Kidney capillary endothelial cell (primary cell): ENCODE measurements at regions not wholly inside any gene's neighbourhood (a gene's known extent, or its start where the extent isn't known, plus 50 kb on each side); places are given as distances from the start of the nearest gene placed in this dataset.

Experiments
- DNase-seq: peaks from one replicate; pipeline ENCODE4 v3.0.0-alpha.2; 2018; ENCODE audit warnings: low spot score

GRCh38 chr17:79539944-79540705 is 70.7 kb downstream of the RBFOX3 start:
- no peak for DNase-seq

- no peak for DNase-seq
These were observed 72.6 kb downstream of the RBFOX3 start for GRCh38 chr17:79538291-79538690.

GRCh38 chr17:79537686-79538085 is 73.2 kb downstream of the RBFOX3 start:
- DNase-seq, result no peak

GRCh38 chr17:79537061-79537460 is 73.8 kb downstream of the RBFOX3 start:
- no peak for DNase-seq

- DNase-seq, result no peak
These were observed 74.5 kb downstream of the RBFOX3 start for GRCh38 chr17:79536212-79536840.

GRCh38 chr17:79535728-79536025 is 75.2 kb downstream of the RBFOX3 start:
- DNase-seq, result no peak

GRCh38 chr17:79534851-79535727 is 75.8 kb downstream of the RBFOX3 start:
- no peak for DNase-seq

GRCh38 chr17:79534111-79534510 is 76.7 kb downstream of the RBFOX3 start:
- no peak for DNase-seq

GRCh38 chr17:79533116-79533515 is 77.7 kb downstream of the RBFOX3 start:
- no peak for DNase-seq

GRCh38 chr17:79532107-79532790 is 78.6 kb downstream of the RBFOX3 start:
- DNase-seq, result no peak

- no peak for DNase-seq
These were observed 79.4 kb downstream of the RBFOX3 start for GRCh38 chr17:79531191-79532095.

GRCh38 chr17:79530361-79531105 is 80.3 kb downstream of the RBFOX3 start:
- no peak for DNase-seq

GRCh38 chr17:79529661-79530081 is 81.2 kb downstream of the RBFOX3 start:
- DNase-seq, result no peak

- DNase-seq, result no peak
These were observed 82.2 kb downstream of the RBFOX3 start for GRCh38 chr17:79528592-79529125.

GRCh38 chr17:79527306-79527705 is 83.5 kb downstream of the RBFOX3 start:
- DNase-seq, result no peak

- no peak for DNase-seq
These were observed 84.8 kb downstream of the RBFOX3 start for GRCh38 chr17:79525793-79526677.

GRCh38 chr17:79524213-79525187 is 86.4 kb downstream of the RBFOX3 start:
- no peak for DNase-seq

GRCh38 chr17:79522414-79522813 is 88.4 kb downstream of the RBFOX3 start:
- no peak for DNase-seq
